NB4 (cell line): ENCODE measurements at regions not wholly inside any gene's neighbourhood (a gene's known extent, or its start where the extent isn't known, plus 50 kb on each side); places are given as distances from the start of the nearest gene placed in this dataset.

Experiments
- POLR2A ChIP-seq: IDR thresholded peaks from 2 replicates; pipeline ENCODE4 v1.6.1; 2011; ENCODE audit warnings: mild to moderate bottlenecking; ENCODE audit not compliant: insufficient read length; ENCODE audit errors: extremely low read depth
- TF ChIP-seq, protein P1 (sequence below): IDR thresholded peaks from one replicate; pipeline ENCODE4 v1.5.1; 2012; ENCODE audit warnings: low read depth, low read length
- TF ChIP-seq, protein P2 (sequence below): IDR thresholded peaks from 2 replicates; pipeline ENCODE4 v1.6.1; 2011; ENCODE audit warnings: low read depth, low read length

DNA sequence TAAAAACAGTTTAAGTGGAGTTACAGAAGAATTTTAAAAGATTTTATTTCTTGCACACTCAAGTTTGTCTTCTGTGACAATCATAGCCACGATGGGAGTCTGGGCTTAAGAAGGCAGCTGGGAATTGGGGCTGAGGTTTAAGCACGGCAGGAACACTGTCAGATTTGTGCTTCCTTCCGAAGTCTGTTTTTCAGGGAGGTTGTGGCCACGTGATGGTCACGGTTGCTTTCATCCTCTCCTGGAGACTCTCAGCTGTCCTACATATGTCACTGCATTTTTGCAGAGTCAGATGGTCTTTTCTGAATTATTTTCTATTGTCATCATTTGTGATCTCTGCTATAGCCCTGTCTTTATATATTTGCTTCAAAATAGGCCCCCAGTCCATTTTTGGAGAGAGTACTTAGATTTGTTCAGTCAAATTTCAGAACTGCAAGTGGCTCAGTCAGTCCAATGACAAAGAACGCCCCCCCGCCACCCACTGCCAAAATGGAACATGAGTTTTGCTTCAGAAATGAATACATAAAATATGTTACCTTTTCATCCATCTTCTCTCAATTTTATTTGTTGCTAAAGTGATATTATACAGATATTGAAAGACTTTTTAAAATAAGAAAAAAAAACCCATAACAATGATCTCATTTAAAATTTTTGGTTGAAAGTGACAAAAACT lies 111.8 kb upstream of the ZFP64 start:
- no peak for TF ChIP-seq POLR2A
- TF ChIP-seq, protein P1, sequence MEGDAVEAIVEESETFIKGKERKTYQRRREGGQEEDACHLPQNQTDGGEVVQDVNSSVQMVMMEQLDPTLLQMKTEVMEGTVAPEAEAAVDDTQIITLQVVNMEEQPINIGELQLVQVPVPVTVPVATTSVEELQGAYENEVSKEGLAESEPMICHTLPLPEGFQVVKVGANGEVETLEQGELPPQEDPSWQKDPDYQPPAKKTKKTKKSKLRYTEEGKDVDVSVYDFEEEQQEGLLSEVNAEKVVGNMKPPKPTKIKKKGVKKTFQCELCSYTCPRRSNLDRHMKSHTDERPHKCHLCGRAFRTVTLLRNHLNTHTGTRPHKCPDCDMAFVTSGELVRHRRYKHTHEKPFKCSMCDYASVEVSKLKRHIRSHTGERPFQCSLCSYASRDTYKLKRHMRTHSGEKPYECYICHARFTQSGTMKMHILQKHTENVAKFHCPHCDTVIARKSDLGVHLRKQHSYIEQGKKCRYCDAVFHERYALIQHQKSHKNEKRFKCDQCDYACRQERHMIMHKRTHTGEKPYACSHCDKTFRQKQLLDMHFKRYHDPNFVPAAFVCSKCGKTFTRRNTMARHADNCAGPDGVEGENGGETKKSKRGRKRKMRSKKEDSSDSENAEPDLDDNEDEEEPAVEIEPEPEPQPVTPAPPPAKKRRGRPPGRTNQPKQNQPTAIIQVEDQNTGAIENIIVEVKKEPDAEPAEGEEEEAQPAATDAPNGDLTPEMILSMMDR, result no peak
- TF ChIP-seq, protein P2, sequence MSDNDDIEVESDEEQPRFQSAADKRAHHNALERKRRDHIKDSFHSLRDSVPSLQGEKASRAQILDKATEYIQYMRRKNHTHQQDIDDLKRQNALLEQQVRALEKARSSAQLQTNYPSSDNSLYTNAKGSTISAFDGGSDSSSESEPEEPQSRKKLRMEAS, result no peak
